ENCODE measurements at regions not wholly inside any gene's neighbourhood (a gene's known extent, or its start where the extent isn't known, plus 50 kb on each side); places are given as distances from the start of the nearest gene placed in this dataset.

DNA sequence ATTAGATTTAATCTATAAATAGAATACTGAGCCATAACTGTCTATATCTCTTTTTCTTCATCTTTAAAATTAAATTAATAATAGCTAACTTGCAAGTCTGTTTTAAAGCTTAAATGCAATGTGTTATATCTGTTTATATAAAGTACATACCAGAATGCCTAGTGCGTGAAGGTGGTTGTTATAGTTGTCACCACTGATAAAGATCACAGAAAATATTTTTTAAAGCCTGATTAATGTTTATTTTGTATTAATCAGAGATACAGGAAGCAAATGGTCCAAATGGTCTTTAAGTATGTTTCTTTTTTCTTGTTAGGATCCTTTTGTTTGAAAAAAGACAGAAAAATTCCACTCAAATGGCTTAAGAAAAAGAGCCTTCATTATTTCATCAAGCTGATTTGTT lies 560.6 kb downstream of the CPS1 start:
- TF ChIP-seq, protein P1, sequence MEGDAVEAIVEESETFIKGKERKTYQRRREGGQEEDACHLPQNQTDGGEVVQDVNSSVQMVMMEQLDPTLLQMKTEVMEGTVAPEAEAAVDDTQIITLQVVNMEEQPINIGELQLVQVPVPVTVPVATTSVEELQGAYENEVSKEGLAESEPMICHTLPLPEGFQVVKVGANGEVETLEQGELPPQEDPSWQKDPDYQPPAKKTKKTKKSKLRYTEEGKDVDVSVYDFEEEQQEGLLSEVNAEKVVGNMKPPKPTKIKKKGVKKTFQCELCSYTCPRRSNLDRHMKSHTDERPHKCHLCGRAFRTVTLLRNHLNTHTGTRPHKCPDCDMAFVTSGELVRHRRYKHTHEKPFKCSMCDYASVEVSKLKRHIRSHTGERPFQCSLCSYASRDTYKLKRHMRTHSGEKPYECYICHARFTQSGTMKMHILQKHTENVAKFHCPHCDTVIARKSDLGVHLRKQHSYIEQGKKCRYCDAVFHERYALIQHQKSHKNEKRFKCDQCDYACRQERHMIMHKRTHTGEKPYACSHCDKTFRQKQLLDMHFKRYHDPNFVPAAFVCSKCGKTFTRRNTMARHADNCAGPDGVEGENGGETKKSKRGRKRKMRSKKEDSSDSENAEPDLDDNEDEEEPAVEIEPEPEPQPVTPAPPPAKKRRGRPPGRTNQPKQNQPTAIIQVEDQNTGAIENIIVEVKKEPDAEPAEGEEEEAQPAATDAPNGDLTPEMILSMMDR (IDR thresholded peaks at IDR 0.05) = no peak
- ATAC-seq = no peak
- 73 to 84% methylated on average over 1 of the region's 1 CpG for WGBS, 2 donors
- no peaks in the 10 kb centered on the region for H3K9me3 ChIP-seq
- no peak for DNase-seq
- H3K27me3 ChIP-seq = no peaks in the 10 kb centered on the region
- no peak overlapping the region for H3K27ac ChIP-seq
- intact Hi-C loops (cut with DNase I) = no loop called here
- H3K4me3 ChIP-seq = no peak overlapping the region
- H3K4me1 ChIP-seq = no peaks in the 10 kb centered on the region
- no peaks in the 10 kb centered on the region for H3K36me3 ChIP-seq

DNA sequence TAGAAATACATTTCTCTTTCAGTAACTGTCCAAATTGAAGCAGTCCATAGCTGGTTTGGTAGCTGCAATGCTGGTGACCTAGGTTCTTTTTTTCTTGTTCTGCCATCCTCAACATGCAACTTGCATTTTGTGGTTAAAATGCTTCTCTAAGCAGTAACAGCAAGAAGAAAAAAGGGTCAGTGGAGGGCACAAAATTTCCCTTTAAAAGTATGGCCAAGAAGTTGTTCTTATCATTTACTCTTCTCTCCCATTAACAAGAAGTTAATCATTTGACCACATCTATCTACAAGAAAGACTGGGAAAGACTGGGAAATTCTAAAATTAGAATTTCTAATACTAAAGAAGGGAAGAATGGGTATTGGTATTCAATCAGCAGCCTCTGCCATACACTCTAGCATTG lies 569.9 kb downstream of the CPS1 start:
- no peaks in the 10 kb centered on the region for H3K36me3 ChIP-seq
- TF ChIP-seq, protein P1 (IDR thresholded peaks at IDR 0.05) = no peak
- DNase-seq (no peak), ATAC-seq (no peak)
- intact Hi-C loops (cut with DNase I) = no loop called here
- no peaks in the 10 kb centered on the region for H3K9me3 ChIP-seq
- H3K4me1 ChIP-seq = no peaks in the 10 kb centered on the region
- peaks cover 0 to 4% (median 0%) of the 10 kb centered on the region in 7 donors for H3K27me3 ChIP-seq
- H3K4me3 ChIP-seq = no peak overlapping the region
- no peak overlapping the region for H3K27ac ChIP-seq

- peaks cover 0 to 4% (median 0%) of the 10 kb centered on the region in 7 donors for H3K27me3 ChIP-seq
- ATAC-seq = no peak
- no peak overlapping the region for H3K4me3 ChIP-seq
- H3K4me1 ChIP-seq = no peaks in the 10 kb centered on the region
- intact Hi-C loops (cut with DNase I) = no loop called here
- no peaks in the 10 kb centered on the region for H3K36me3 ChIP-seq
- no peak for DNase-seq
- TF ChIP-seq, protein P1 (IDR thresholded peaks at IDR 0.05) = no peak
- WGBS, 2 donors = 80 to 82% methylated on average over 2 of the region's 2 CpGs
- H3K27ac ChIP-seq = no peak overlapping the region
- H3K9me3 ChIP-seq = no peaks in the 10 kb centered on the region
Observed at GRCh38 chr2:211127501-211127900, 571.1 kb downstream of the CPS1 start.

DNA sequence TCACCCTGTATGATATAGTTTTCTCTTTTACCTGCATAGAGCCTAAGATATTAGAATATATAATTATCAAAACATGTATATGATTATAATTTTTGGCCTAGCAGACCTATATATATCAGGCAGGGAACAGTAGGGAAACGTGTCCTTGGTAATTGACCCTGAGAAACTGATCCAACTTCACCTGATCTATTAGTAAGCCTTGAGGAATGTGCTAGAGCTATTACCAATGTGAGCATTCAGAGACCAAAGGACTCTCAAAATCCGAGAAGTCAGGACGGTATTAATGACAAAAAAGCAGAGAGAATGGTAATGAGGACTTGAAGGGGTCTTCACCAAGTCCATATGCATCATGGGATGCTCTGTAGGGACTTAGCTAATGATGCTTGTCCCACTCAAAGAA lies 571.9 kb downstream of the CPS1 start:
- no peaks in the 10 kb centered on the region for H3K9me3 ChIP-seq
- 64 to 70% methylated on average over 3 of the region's 3 CpGs for WGBS, 2 donors
- H3K4me3 ChIP-seq = no peak overlapping the region
- TF ChIP-seq, protein P1 (IDR thresholded peaks at IDR 0.05) = no peak
- no peak for DNase-seq
- H3K4me1 ChIP-seq = no peaks in the 10 kb centered on the region
- H3K27ac ChIP-seq = no peak overlapping the region
- no peak for ATAC-seq
- intact Hi-C loops (cut with DNase I) = no loop called here
- peaks cover 0 to 4% (median 0%) of the 10 kb centered on the region in 7 donors for H3K27me3 ChIP-seq
- no peaks in the 10 kb centered on the region for H3K36me3 ChIP-seq

DNA sequence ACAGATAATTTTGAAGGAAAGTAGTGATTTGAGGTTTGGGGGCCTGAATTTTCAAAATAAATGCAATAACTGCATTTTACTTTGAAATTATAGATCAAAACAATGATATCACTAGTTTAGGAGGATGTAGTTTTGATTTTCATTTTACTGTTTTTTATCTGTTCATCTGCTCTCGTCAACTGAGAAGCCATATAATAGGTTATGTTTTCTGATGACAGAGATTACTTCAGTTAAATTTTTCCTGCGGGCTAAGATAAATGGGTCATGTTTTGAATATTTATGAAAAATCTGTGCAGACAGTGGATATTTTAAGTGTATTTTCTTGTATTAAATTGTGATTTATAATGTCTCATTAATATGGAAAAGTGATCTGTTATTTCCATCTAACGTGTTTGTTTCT lies 573.4 kb downstream of the CPS1 start:
- intact Hi-C loops (cut with DNase I) = no loop called here
- ATAC-seq = no peak
- H3K4me3 ChIP-seq = no peak overlapping the region
- no peak for DNase-seq
- 78 to 79% methylated on average over 3 of the region's 3 CpGs for WGBS, 2 donors
- H3K27ac ChIP-seq = no peak overlapping the region
- H3K9me3 ChIP-seq = no peaks in the 10 kb centered on the region
- peaks cover 0 to 4% (median 0%) of the 10 kb centered on the region in 7 donors for H3K27me3 ChIP-seq
- TF ChIP-seq, protein P1 (IDR thresholded peaks at IDR 0.05) = no peak
- H3K4me1 ChIP-seq = no peaks in the 10 kb centered on the region
- H3K36me3 ChIP-seq = no peaks in the 10 kb centered on the region
